Pancreas (tissue), 10 donors: ENCODE measurements at regions not wholly inside any gene's neighbourhood (a gene's known extent, or its start where the extent isn't known, plus 50 kb on each side); places are given as distances from the start of the nearest gene placed in this dataset.

ENCODE experiments used
- ATAC-seq, 4 donors: fragments of 200-7000 bp; cut with Tn5 transposase; one replicate each; pipeline versions ENCODE4 v1.8.0 to v1.9.1; 2020; ENCODE audit warnings: mild to moderate bottlenecking in 4 of 4, moderate library complexity in 4 of 4
- DNase-seq, 6 donors: peaks; one replicate each; pipeline ENCODE4 v3.0.0-alpha.2; 2020
- FAIRE-seq: peaks from 2 replicates; lab custom pipeline; 2012; peaks lifted over from hg19 to GRCh38; lab: Jason Lieb, UNC
- H3K27ac ChIP-seq, 4 donors: fragments of 200-600 bp; sonication (generic); 1 replicate in 3 of 4; 2 replicates in 1 of 4; pipeline versions ENCODE4 v1.5.0 to v1.8.0; 2020
- H3K27me3 ChIP-seq, 4 donors: fragments of 200-600 bp; one replicate each; pipeline ENCODE4 v1.8.0; 2021
- H3K36me3 ChIP-seq, 3 donors: fragments of 200-600 bp; sonication (generic) in 1 of 3; one replicate each; pipeline versions ENCODE4 v1.5.0 to v1.8.0; 2020 to 2021
- H3K4me1 ChIP-seq, 3 donors: fragments of 200-600 bp; one replicate each; pipeline ENCODE4 v1.8.0; 2021
- H3K4me3 ChIP-seq, 4 donors: fragments of 200-600 bp; sonication (generic) in 2 of 4; one replicate each; pipeline versions ENCODE4 v1.5.0 to v1.8.0; 2020 to 2021
- H3K9me3 ChIP-seq, 4 donors: fragments of 200-600 bp; one replicate each; pipeline ENCODE4 v1.8.0; 2021
- CTCF ChIP-seq, 4 donors: fragments of 200-600 bp; sonication (generic) in 3 of 4; IDR thresholded peaks; one replicate each; pipeline versions ENCODE4 v1.5.0 to v1.8.0; 2021; ENCODE audit warnings: antibody characterized with exemption in 4 of 4
- WGBS, 2 donors: extraction: QIAGEN DNeasy Blood & Tissue Kit; methylation state at CpG; one replicate each; pipeline ENCODE4 v1.1.7; 2013; 5-methylcytosine and 5-hydroxymethylcytosine counted together
- intact Hi-C, 3 donors: fragments of 100-400 bp; cut with DNase I; formaldehyde crosslinking; loops; one replicate each; pipeline versions ENCODE4 v1.11.1 to v1.14.2; 2022
- donor health status: healthy with polysubstance abuse.
- donor health status: DM: no; HTN: no; CAD: no; lungs with moderate emphysema.
- donor health status: DM: no; HTN: no; CAD: no.
- donor health status: control.
- donor health status: control.
- donor health status: Bipolar disorder and iron deficiency.
- donor health status: DM: yes; HTN: yes; CAD: no.
- donor health status: DM: no; HTN: no; CAD: no.
- donor health status: DM: no; HTN: no; CAD: no.
- donor health status: DM: yes; HTN: yes; CAD: no.

DNA sequence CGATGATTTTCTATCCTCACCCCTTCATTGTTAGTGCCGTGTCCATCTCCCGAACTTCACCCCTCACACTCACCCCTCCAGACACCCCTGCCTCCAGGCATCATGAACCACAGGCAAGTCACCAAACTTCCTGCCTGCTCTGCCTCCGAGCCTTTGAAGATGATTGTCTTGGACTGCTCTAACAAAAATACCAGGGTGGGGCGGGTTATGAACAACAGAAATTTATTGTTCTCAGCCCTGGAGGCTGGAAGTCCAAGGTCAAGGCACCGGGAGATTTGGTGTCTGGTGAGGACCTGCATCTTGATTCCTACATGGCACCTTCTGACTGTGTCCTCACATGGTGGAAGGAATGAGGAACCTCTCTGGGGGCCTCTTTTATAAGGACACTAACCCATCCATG, 1508.3 kb downstream of the TBC1D22A start:
- Histone ChIP-seq H3K27ac (no peak overlapping the region), H3K4me1 (no peaks in the 10 kb centered on the region), H3K27me3 (peaks cover 0 to 5% (median 0%) of the 10 kb centered on the region in 4 donors), H3K4me3 (no peak overlapping the region), H3K36me3 (no peaks in the 10 kb centered on the region), H3K9me3 (no peaks in the 10 kb centered on the region)
- no peak for FAIRE-seq
- no peak for TF ChIP-seq CTCF (IDR thresholded peaks at IDR 0.05)
- 57 to 73% methylated on average over 6 of the region's 6 CpGs for WGBS, 2 donors
- DNase-seq, result no peak
- ATAC-seq, result no peak
- intact Hi-C loops, result no loop called here

GRCh38 chr22:48268771-48269552, 1506.5 kb downstream of the TBC1D22A start:
- Histone ChIP-seq H3K36me3 (no peaks in the 10 kb centered on the region), H3K27ac (no peak overlapping the region), H3K4me1 (no peaks in the 10 kb centered on the region), H3K27me3 (peaks cover 0 to 5% (median 0%) of the 10 kb centered on the region in 4 donors), H3K9me3 (no peaks in the 10 kb centered on the region), H3K4me3 (no peak overlapping the region)
- 55 to 72% methylated on average over 23 to 24 of the region's 24 CpGs for WGBS, 2 donors
- ATAC-seq (no peak), FAIRE-seq (no peak), DNase-seq (no peak)
- intact Hi-C loops, result no loop called here
- TF ChIP-seq CTCF (IDR thresholded peaks at IDR 0.05), result no peak

GRCh38 chr22:48268293-48268692, 1505.8 kb downstream of the TBC1D22A start:
- intact Hi-C loops, result no loop called here
- no peak overlapping the region for H3K4me3 ChIP-seq
- no peaks in the 10 kb centered on the region for H3K9me3 ChIP-seq
- H3K27me3 ChIP-seq, result peaks cover 0 to 5% (median 0%) of the 10 kb centered on the region in 4 donors
- H3K4me1 ChIP-seq, result no peaks in the 10 kb centered on the region
- no peaks in the 10 kb centered on the region for H3K36me3 ChIP-seq
- TF ChIP-seq CTCF (IDR thresholded peaks at IDR 0.05), result no peak
- ATAC-seq (no peak), DNase-seq (no peak), FAIRE-seq (no peak)
- no peak overlapping the region for H3K27ac ChIP-seq
- 41 to 52% methylated on average over 11 of the region's 11 CpGs for WGBS, 2 donors

GRCh38 chr22:48267681-48268080, 1505.2 kb downstream of the TBC1D22A start:
- Histone ChIP-seq H3K4me3 (no peak overlapping the region), H3K4me1 (no peaks in the 10 kb centered on the region), H3K27ac (no peak overlapping the region), H3K9me3 (no peaks in the 10 kb centered on the region), H3K27me3 (peaks cover 0 to 5% (median 0%) of the 10 kb centered on the region in 4 donors), H3K36me3 (no peaks in the 10 kb centered on the region)
- no peak for FAIRE-seq
- WGBS, 2 donors, result 10 to 17% methylated on average over 10 of the region's 10 CpGs
- DNase-seq, result no peak
- intact Hi-C loops, result no loop called here
- no peak for TF ChIP-seq CTCF (IDR thresholded peaks at IDR 0.05)
- no peak for ATAC-seq

DNA sequence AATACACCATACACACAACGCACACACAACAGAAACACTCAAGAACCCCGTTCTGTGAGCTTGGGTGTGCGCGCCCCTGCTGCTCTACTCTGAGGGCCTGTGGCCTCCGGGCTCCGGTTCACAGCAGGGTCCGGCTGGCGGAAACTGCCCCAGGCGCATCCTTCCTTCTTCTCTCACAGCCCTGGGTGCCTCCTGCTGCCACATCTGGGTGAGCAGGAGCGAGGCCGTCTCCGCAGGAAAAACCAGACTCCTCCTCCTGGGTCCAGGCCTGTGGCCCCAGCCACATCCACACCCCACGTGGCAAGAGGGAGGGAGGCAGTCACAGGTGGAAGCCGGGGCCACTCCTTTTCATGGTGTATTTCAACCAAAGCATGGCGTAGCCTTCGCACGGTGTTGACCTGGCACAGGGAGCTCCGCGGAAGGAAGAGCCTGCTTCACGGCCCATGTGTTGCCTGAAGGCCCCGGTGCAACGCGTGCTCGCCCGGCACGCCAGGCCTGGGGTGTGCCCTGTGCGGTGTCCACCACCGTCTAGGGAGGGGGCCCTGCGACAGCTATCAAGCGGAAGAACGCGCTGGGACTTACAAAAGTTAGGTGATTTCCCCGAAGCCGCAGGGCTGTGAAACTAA, 1502.7 kb downstream of the TBC1D22A start:
- 75 to 82% methylated on average over 34 of the region's 34 CpGs for WGBS, 2 donors
- peaks cover 0 to 5% (median 0%) of the 10 kb centered on the region in 4 donors for H3K27me3 ChIP-seq
- no peaks in the 10 kb centered on the region for H3K36me3 ChIP-seq
- intact Hi-C loops, result no loop called here
- H3K27ac ChIP-seq, result no peak overlapping the region
- H3K4me1 ChIP-seq, result no peaks in the 10 kb centered on the region
- TF ChIP-seq CTCF (IDR thresholded peaks at IDR 0.05), result no peak
- H3K9me3 ChIP-seq, result no peaks in the 10 kb centered on the region
- ATAC-seq (no peak), FAIRE-seq (no peak), DNase-seq (no peak)
- H3K4me3 ChIP-seq, result no peak overlapping the region
